SU-DHL-6 (cell line): ENCODE measurements at regions not wholly inside any gene's neighbourhood (a gene's known extent, or its start where the extent isn't known, plus 50 kb on each side); places are given as distances from the start of the nearest gene placed in this dataset.
"Not testable (repeated sequence)": the region's sequence is repeated elsewhere in the genome, so short reads cannot be mapped to it uniquely, and the experiment has no call there.

Source experiments
- H2AFZ ChIP-seq: fragments of 200-600 bp; sonication (generic); 2 replicates; pipeline ENCODE4 v1.6.1; 2014; ENCODE audit warnings: low read depth, mild to moderate bottlenecking, moderate library complexity, mixed read lengths, antibody characterized with exemption, low read length; ENCODE audit not compliant: severe bottlenecking
- H3F3A ChIP-seq: fragments of 200-600 bp; shearing (Covaris generic); 2 replicates; pipeline ENCODE4 v1.6.0; 2016; ENCODE audit warnings: antibody characterized with exemption, mild to moderate bottlenecking; ENCODE audit not compliant: insufficient read depth
- H3K27ac ChIP-seq: fragments of 200-600 bp; sonication (generic); 2 replicates; pipeline ENCODE4 v1.5.1; 2016; ENCODE audit warnings: low read depth, mild to moderate bottlenecking, low read length, moderate library complexity, mixed read lengths
- H3K27me3 ChIP-seq: fragments of 200-600 bp; sonication (generic), shearing (Covaris generic); 2 replicates; pipeline ENCODE4 v1.6.0; 2014; ENCODE audit warnings: mild to moderate bottlenecking, low read length
- H3K36me3 ChIP-seq: fragments of 200-600 bp; sonication (generic); 2 replicates; pipeline ENCODE4 v1.6.1; 2014; ENCODE audit warnings: mild to moderate bottlenecking, low read length, mixed read lengths
- H3K4me2 ChIP-seq: fragments of 300-600, 200-600 bp; shearing (Covaris generic), sonication (generic); 2 replicates; pipeline ENCODE4 v1.6.0; 2014; ENCODE audit warnings: low read length, low read depth, mild to moderate bottlenecking; ENCODE audit not compliant: poor library complexity, severe bottlenecking
- H3K4me3 ChIP-seq: fragments of 200-600 bp; sonication (generic); 2 replicates; pipeline ENCODE4 v1.5.1; 2014; ENCODE audit warnings: antibody characterized with exemption, low read length, mild to moderate bottlenecking, mixed read lengths; ENCODE audit not compliant: insufficient read depth, poor library complexity, severe bottlenecking
- H3K79me2 ChIP-seq: fragments of 200-600 bp; sonication (generic); 2 replicates; pipeline ENCODE4 v1.6.1; 2014; ENCODE audit warnings: mild to moderate bottlenecking, low read length, moderate library complexity; ENCODE audit not compliant: insufficient read depth
- H3K9ac ChIP-seq: fragments of 200-600 bp; sonication (generic); 2 replicates; pipeline ENCODE4 v1.7.0; 2014; ENCODE audit warnings: mild to moderate bottlenecking, low read length
- H3K9me2 ChIP-seq: fragments of 200-600 bp; sonication (generic); replicated peaks from 2 replicates; pipeline ENCODE4 v1.6.1; 2014; ENCODE audit warnings: low read length; ENCODE audit not compliant: insufficient read depth
- H3K9me3 ChIP-seq: fragments of 200-600 bp; sonication (generic); 2 replicates; pipeline ENCODE4 v1.6.1; 2014; ENCODE audit warnings: low read length, mixed read lengths; ENCODE audit not compliant: insufficient read depth
- H4K20me1 ChIP-seq: fragments of 200-600 bp; sonication (generic); 2 replicates; pipeline ENCODE4 v1.6.1; 2014; ENCODE audit warnings: low read depth, mild to moderate bottlenecking, antibody characterized with exemption, low read length, moderate library complexity, mixed read lengths
- CTCF ChIP-seq: fragments of 200-600 bp; sonication (generic); IDR thresholded peaks from one replicate; pipeline ENCODE4 v1.5.1; 2017; ENCODE audit warnings: antibody characterized with exemption, mild to moderate bottlenecking, low read length, moderate library complexity; ENCODE audit not compliant: insufficient read depth, poor library complexity, severe bottlenecking
- EZH2phosphoT487 ChIP-seq: fragments of 200-600 bp; sonication (generic), shearing (Covaris generic); conservative IDR thresholded peaks from 2 replicates; pipeline ENCODE4 v1.6.1; 2018; ENCODE audit warnings: mild to moderate bottlenecking, antibody characterized with exemption, low read length, moderate library complexity, mixed read lengths

DNA sequence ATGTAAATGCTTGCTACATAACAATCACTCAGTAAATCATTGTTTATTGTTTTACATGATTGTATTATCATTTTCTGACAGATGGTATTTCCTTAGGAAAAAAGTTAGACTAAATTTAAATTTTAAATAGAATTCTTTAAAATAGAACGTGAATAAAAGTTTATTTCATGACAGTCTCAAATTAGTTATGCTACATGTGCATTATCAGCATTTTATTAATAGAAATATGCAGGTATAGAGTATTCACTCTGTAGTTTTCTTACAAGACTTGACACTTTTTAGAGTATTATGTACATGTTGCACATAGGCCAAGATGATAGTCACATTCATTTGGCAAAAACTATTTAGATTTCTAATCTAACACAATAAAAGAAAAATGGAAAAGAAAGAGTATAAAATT, 213.3 kb upstream of the SPRY1 start:
- no peak overlapping the region for H3K4me2 ChIP-seq
- H3K9ac ChIP-seq = no peak overlapping the region
- no peaks in the 10 kb centered on the region for H4K20me1 ChIP-seq
- H3F3A ChIP-seq = no peaks in the 10 kb centered on the region
- no peaks in the 10 kb centered on the region for H3K9me2 ChIP-seq
- H3K27ac ChIP-seq = no peak overlapping the region
- no peaks in the 10 kb centered on the region for H3K9me3 ChIP-seq
- no peak overlapping the region for H3K4me3 ChIP-seq
- H3K36me3 ChIP-seq = no peaks in the 10 kb centered on the region
- H3K27me3 ChIP-seq = no peaks in the 10 kb centered on the region
- TF ChIP-seq EZH2phosphoT487 = no peak
- no peak for TF ChIP-seq CTCF
- no peaks in the 10 kb centered on the region for H3K79me2 ChIP-seq
- H2AFZ ChIP-seq = no peak overlapping the region

- H3K4me3 ChIP-seq, H3K27ac ChIP-seq, H2AFZ ChIP-seq, H3F3A ChIP-seq, H3K36me3 ChIP-seq, H3K4me2 ChIP-seq, H3K9me3 ChIP-seq, H3K9ac ChIP-seq, H3K79me2 ChIP-seq, H4K20me1 ChIP-seq, H3K27me3 ChIP-seq, H3K9me2 ChIP-seq: not testable (repeated sequence)
These were observed 212.8 kb upstream of the SPRY1 start for GRCh38 chr4:123183754-123184153.

- Histone ChIP-seq H3K9me3 (no peaks in the 10 kb centered on the region), H4K20me1 (no peaks in the 10 kb centered on the region), H3K27me3 (no peaks in the 10 kb centered on the region), H3K27ac (no peak overlapping the region), H3K36me3 (no peaks in the 10 kb centered on the region), H3K9me2 (no peaks in the 10 kb centered on the region), H3F3A (no peaks in the 10 kb centered on the region), H3K4me2 (no peak overlapping the region), H3K9ac (no peak overlapping the region), H3K79me2 (no peaks in the 10 kb centered on the region), H3K4me3 (no peak overlapping the region), H2AFZ (no peak overlapping the region)
- TF ChIP-seq CTCF (no peak), EZH2phosphoT487 (no peak)
These were observed 209.9 kb upstream of the SPRY1 start for GRCh38 chr4:123186731-123187130.

DNA sequence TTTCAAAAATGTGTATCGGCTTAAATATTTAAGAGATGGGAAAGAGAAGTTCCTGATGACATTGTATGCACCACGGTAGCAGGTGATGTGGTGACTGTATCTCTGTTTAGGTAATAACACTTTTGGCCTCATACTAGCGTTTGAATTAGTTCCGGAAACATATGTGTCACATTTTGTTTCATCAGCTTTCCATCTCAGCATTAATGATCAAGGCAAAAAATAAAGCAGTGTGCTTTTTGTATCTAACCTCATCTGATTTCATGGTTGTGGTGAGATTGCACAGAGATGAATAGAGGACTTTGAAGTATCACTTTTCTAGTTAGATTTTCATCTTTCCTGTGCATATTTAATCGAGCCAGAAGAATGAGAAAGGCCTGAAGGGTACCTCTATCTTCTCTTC, 206.4 kb upstream of the SPRY1 start:
- Histone ChIP-seq H3K9me2 (no peaks in the 10 kb centered on the region), H3K9me3 (no peaks in the 10 kb centered on the region), H3K9ac (no peak overlapping the region), H3F3A (no peaks in the 10 kb centered on the region), H3K4me3 (no peak overlapping the region), H4K20me1 (no peaks in the 10 kb centered on the region), H3K36me3 (no peaks in the 10 kb centered on the region), H3K79me2 (no peaks in the 10 kb centered on the region), H3K27me3 (no peaks in the 10 kb centered on the region), H3K27ac (no peak overlapping the region), H2AFZ (no peak overlapping the region), H3K4me2 (no peak overlapping the region)
- no peak for TF ChIP-seq CTCF
- TF ChIP-seq EZH2phosphoT487 = no peak
